GM19238 (cell line): ENCODE measurements at regions not wholly inside any gene's neighbourhood (a gene's known extent, or its start where the extent isn't known, plus 50 kb on each side); places are given as distances from the start of the nearest gene placed in this dataset.
"Not testable (repeated sequence)": the region's sequence is repeated elsewhere in the genome, so short reads cannot be mapped to it uniquely, and the experiment has no call there.

Experiments
- DNase-seq: peaks from one replicate; pipeline ENCODE4 v3.0.0; 2011; ENCODE audit warnings: low spot score; ENCODE audit not compliant: insufficient read length

DNA sequence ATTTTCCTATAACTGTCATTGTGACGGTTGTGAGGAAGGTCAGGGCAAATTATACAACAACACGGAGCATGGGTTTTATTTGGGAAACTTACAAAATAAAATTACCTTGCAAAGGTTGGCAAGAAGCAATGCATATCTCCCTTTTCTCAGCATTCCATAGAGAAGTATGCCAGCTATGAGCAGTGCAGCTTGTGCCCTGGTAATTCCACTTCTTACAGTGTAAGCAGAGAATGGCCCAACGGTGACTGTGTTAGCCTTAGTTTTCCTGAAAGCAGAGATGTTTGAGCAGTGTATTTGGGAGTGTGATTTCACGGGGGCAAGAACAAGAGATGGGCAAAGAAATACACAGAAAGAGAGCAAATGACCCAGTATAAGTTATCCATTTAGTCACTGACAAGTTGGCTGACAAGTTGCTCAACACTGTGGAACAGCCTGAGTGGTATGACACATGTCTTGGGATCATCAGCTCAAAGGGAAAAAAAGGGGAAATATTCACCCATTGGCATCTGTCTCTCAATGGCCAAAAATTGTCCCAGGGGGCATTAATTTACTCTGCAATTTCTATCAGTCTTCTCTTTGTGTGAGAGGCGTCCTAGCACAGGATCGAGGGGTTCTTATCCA, 210.9 kb upstream of the NRIP1 start:
- DNase-seq = no peak

DNA sequence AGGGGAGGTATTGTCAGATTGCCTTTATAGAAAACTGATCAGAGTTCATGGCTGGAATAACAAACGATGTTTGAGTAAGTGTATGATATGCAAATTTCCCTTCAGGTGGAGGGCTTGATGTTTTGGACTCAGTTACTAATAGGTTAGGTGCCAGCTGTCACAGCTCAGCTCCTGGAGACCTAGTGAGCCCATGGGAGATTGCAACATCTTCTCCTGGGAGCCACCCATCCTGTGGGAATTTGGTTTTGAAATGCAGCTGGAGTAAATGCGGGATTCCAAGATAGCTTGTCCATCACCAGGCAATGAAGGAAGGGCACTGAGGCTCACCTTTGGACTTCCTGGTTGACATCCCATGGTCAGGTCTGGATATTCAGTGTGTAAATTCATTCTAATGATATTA, 211.4 kb upstream of the NRIP1 start:
- DNase-seq = no peak

GRCh38 chr21:15277466-15277865, 212.7 kb upstream of the NRIP1 start:
- DNase-seq = no peak

DNA sequence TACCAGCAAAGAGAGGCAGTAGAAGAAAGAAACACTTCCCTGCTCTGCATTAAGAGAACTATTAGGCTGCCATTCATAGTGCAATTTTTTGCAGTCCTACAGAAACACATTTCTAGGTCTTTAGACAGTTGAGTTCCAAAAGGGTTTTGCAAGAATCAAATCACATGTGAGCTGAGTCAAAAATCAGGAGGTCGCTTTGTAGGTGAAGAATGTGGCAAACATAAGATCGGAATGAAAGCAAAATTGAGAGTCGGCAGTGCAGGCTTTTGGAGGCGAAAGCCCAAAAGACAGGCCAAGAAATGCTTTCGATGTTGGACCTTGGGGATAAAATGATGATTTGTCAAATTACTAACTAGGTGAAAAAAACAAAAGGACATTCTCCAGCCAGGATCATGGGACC, 213.5 kb upstream of the NRIP1 start:
- DNase-seq = no peak

- DNase-seq = no peak
Measured at GRCh38 chr21:15278851-15279250, 214.1 kb upstream of the NRIP1 start.

DNA sequence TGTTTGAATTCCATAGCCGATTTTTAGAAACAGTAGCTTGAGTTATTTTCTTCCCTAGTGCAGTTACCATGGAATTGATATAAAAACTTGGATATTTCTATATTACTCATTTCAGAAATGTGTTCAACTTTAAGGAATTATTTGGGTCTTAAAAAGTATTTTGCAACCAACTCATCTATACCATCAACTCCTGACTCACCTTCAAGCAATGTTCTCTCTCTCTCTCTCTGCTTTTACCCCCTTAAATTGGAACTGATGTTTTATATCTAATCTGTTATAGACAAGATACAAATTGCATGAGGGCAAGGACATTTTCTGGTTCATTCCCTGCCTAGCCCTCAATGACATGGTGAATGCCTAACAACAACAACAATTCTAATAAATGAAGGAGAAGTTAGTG, 214.7 kb upstream of the NRIP1 start:
- no peak for DNase-seq

GRCh38 chr21:15281714-15282113, 216.9 kb upstream of the NRIP1 start:
- DNase-seq = no peak

- no peak for DNase-seq
Measured at GRCh38 chr21:15282665-15283064, 217.9 kb upstream of the NRIP1 start.

DNA sequence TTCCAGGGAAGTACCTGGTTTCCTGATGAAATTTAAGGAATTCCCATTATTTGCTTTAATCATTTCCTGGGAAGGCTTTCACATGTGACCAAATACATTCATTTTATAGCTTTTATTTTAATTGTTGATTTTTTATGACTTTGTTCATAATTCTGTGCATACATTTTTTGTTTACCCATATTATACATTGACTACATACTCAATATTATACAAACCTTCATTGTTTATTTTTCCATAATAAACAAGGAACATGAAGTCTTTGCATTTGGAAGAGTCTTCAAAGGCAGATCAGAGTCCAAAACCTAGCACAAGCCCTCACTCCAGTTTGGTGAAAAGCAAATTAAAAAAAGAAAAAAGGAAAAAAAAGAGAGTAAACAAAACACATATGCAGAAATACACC, 218.3 kb upstream of the NRIP1 start:
- no peak for DNase-seq

DNA sequence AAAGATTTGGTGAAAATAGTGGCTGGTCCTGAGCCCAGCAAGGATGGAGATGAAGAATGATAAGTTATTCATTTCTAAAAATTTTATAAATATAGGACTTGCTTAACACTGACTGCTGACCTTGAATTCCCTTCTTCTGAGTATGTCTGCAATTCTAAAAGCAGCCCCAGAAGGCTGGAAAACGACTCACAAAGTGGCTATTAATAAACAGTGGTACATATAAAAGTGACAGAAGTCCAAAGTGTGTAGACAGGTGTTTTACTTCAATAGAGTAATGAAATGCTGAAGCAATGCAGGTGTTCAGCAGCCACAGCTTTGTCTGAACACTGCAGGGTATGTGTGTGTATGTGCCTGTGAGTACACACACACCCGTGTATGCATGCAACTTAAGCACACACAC, 219.0 kb upstream of the NRIP1 start:
- DNase-seq = no peak

DNA sequence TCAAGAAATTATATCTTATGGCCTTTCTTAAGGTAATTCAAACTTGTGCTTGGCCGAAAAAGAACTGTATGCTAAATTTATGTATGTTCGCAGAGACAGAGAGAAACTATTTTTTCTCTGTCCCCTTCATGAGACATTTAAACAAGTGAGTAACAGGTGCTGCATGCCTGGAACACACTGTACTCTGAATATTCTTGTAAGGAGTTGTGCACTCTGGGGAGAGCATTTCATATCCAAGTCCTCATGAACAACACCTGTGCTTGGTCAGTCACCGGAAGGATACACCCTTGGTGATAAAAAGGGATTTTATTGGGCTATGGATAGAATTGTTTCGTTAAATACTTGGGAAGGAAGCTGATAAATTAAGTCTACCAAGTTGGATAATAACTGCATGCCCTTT, 220.8 kb upstream of the NRIP1 start:
- no peak for DNase-seq

DNA sequence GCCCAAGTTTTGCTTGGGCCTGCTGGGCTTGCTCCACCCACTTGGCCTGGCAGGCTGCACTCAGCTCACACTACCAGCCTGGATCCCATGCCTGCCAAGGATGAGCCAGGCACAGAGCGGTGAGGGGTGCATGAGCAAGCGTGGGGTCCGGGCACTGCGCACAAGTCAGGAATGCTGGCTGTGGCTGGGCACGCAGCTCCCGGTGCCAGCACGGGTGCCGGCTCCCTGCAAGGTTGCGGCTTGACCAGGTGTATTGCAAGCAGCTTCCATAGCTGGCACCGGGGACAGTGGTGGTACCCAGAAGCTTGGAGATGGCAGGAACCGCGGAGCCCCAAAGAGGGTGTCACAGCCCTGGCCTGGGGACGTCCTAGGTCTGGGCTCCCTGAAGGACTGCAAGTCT, 224.4 kb upstream of the NRIP1 start:
- DNase-seq = no peak

DNA sequence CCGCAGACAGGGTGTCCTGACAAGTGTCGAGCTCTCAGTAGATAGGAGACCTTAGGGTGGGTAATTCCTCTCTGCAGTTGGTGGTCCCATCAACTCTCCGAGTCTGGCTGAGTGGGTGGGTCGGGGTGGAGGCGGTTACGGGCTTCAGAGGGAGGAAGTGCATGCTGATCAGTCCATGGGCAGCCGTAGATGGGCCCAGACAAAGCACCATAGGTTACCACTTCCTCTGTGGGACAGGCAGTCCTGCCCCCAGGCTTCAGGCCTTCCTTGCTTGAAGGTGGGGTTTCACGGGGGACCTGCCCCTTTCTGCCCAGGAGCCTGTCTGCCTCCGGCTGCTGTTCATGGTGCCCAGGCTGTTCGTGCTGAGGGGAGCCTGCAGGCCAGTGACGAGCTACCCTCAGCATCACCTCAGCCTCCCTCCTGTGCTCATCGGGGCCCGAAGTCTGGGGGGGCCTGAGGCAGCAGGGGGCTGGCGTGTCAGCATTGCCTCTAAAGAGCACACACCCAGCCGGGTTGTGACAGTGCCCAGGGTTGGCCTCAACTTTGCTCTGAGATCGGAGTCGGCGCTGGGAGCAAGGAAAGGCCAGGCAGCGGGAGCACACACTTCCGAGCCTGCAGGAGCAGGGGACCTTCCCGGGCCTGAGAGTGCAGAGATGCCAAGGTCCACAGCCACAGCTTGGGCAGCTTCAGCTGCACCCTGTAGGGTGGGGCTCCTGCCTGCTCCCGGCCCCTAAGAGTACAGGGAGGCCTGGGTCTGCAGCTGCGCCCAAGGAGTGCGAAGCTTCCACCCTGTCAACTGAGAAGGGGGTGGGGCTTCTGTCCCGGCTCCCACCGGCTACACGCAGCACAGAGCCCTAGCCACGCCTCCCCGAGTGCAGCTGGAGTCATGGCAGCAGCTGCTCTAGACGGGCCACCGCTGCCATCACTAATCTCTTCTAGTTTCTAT, 225.4 kb upstream of the NRIP1 start:
- no peak for DNase-seq

DNA sequence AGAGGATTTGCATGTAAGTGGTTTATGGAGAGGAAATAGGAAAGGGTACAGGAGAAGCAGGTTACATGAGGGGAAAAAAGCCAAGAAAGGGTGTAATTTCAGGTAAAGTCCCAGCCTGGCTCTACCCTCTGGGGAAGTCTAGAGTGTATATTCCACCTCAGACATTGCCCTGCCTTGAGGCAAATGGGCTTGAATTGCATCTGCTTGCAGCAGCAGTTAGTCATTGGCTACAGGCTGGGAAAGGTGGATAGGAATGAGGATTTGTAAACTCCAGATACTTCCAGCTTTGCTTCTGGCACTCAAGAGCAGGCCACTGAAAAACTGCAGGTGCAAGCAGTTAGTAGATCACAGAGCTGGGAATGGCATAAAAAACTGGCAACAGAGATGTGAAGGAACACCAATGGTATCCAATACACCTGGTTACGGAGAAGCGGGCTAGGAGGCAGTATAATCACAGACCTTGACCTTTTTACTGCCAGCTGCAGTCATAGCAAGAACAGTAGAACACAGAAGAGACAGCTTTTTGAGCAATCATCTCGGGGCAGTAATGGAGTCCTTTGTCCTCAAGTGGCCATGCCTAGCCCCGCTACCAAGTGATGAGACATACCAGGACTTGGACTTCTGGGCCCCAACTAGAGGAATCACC, 226.9 kb upstream of the NRIP1 start:
- no peak for DNase-seq

DNA sequence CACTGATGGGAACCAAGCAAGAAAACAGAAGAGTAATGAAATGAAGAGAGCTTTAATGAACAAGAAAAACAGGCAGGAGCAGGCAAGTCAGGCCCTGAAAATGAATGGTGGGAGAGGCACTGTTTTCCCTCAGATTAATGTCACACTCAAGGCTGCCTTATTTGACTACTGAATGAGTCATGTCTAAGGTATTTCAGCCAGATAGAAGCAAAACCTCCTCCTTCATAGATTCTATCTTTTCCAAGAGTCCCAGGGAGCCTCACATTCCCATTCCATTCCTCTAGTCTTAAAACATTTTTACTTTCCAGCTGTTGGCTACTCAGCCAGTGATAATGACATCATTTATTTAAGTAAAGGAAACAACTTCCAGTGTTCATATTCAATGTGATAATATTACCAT, 228.4 kb upstream of the NRIP1 start:
- DNase-seq = no peak

DNA sequence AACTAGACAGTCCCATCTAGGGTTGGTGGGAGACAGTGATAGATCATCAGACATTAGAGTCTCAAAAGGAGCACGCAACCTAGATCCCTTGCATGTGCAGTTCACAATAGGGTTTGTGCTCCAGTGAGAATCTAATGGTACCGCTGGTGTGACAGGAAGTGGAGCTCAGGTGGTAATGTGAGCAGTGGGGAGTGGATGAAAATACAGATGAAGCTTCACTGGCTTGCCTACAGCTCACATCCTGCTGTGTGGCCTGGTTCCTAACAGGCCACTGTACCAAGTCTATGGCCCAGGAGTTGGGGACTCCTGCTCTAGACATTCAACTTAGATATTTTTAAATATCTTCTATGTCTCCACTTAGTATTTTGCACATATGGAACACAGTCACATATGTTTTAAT, 231.1 kb upstream of the NRIP1 start:
- no peak for DNase-seq

DNA sequence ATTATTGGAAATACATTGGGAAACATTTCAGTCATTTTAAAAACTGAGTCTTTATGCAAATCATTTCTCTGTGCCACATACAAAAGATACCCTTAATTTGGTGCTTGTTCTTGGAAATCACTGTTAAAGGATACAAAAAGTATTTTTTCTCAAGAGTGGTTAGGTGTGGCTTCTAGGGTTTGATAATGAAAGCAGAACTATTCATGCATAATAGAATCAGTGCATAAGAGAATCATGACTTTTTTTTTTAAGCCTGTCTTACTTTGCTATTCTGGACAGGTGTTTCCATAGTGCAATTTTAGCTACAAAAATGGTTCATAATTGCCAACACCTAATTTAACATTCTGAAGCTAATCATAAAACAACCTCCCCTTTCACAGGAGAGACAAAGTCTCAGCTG, 233.0 kb upstream of the NRIP1 start:
- no peak for DNase-seq

DNA sequence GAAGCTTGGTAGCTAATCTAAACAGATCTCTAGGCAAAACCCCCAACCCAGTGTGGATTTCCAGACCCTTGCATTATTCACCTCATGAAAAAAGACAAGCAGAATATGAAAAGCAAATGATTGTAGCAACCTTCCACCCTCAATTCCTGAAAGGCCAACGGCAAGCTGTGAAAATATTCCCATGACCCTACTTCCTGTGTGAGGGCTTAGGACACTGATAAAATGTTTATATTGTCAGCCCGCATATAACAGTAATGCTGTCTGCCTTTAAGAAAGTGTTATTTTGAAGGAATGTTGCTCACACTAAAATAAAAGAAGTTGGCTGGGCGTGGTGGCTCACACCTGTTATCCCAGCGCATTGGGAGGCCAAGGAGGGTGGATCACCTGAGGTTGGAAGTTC, 233.5 kb upstream of the NRIP1 start:
- no peak for DNase-seq

DNA sequence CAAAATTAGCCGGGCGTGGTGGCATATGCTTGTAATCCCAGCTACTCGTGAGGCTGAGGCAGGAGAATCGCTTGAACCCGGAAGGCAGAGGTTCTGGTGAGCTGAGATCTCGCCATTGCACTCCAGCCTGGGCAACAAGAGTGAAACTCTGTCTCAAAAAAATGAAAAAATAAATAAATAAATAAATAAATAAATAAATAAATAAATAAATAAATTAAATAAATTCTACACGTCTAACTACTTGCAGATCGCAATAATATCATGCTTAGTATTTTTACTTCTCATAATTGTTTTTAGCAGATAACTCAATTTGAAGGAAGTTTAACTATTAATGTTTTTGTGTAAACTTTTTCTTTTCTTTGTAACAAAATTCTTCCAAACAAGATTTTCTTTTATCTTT, 234.0 kb upstream of the NRIP1 start:
- DNase-seq = not testable (repeated sequence)

GRCh38 chr21:15300131-15300530, 235.3 kb upstream of the NRIP1 start:
- no peak for DNase-seq

DNA sequence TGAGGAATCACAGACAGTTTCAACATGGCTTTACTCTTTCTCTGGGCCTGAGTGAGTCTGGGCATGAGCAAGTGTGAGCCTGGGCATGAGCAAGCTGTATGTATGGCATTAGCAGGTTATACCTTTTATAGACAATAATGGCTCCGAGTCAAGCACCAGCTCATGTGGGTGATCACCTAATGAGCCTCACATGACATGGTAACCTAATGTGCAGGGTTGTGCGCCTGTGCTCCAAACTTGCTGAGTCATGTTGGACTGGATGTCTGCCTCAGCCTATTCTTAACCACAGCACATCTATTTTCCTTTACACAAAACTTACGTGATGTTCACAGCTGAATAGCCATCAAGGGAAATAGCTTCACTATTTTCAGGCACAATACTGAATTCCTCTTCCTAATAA, 236.2 kb upstream of the NRIP1 start:
- DNase-seq = no peak

- no peak for DNase-seq
Measured at GRCh38 chr21:15301736-15302135, 236.9 kb upstream of the NRIP1 start.

DNA sequence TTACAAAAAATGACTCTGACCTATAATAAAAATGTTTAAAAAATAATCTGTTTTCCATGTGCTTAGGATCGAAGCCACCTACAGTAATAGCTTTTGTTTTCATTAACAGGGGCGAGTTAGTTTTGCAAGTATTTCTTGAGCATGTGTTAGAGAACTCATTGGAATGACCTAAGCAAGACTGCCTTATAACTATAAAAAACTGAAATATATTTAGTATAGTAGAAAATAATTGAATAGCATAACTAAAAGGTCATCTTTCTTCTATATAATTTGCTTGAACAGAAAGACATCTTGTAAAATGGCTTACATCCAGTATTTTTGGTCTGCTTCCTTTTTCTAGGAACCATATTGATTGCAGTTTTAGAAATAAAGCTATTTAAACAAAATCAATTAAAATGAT, 241.5 kb upstream of the NRIP1 start:
- DNase-seq = no peak
